Osteoblast (primary cell): ENCODE measurements at regions not wholly inside any gene's neighbourhood (a gene's known extent, or its start where the extent isn't known, plus 50 kb on each side); places are given as distances from the start of the nearest gene placed in this dataset.

ENCODE experiments used
- DNase-seq: peaks from one replicate; pipeline ENCODE4 v3.0.0; 2011; ENCODE audit warnings: low spot score, mixed read lengths; ENCODE audit not compliant: insufficient read length; ENCODE audit errors: missing footprints
- H2AFZ ChIP-seq: 2 replicates; pipeline ENCODE4 v1.6.0; 2011; ENCODE audit warnings: mild to moderate bottlenecking, low read length
- H3K27ac ChIP-seq: 2 replicates; pipeline ENCODE4 v1.5.1; 2011; ENCODE audit warnings: mild to moderate bottlenecking, low read depth, low read length, moderate library complexity
- H3K27me3 ChIP-seq: 2 replicates; pipeline ENCODE4 v1.6.0; 2012; ENCODE audit warnings: mild to moderate bottlenecking, control low read depth, inconsistent platforms, low read length, moderate library complexity; ENCODE audit not compliant: insufficient read depth
- H3K36me3 ChIP-seq: 2 replicates; pipeline ENCODE4 v1.5.1; 2011; ENCODE audit warnings: mild to moderate bottlenecking, low read length, control low read depth, moderate library complexity; ENCODE audit not compliant: insufficient read depth
- H3K4me1 ChIP-seq: 2 replicates; pipeline ENCODE4 v1.5.1; 2011; ENCODE audit warnings: mild to moderate bottlenecking, low read length, control low read depth, moderate library complexity; ENCODE audit not compliant: insufficient read depth
- H3K4me2 ChIP-seq: 2 replicates; pipeline ENCODE4 v1.6.0; 2011; ENCODE audit warnings: mild to moderate bottlenecking, low read length; ENCODE audit not compliant: insufficient read depth
- H3K4me3 ChIP-seq: fragments of 200-600 bp; sonication (generic); 3 replicates; pipeline ENCODE4 v1.5.1; 2012; ENCODE audit warnings: mild to moderate bottlenecking, low read length, inconsistent platforms; ENCODE audit not compliant: insufficient read depth
- H3K79me2 ChIP-seq: 2 replicates; pipeline ENCODE4 v1.6.0; 2012; ENCODE audit warnings: mild to moderate bottlenecking, low read length, control low read depth, inconsistent platforms; ENCODE audit not compliant: insufficient read depth
- H3K9me3 ChIP-seq: 2 replicates; pipeline ENCODE4 v1.5.1; 2011; ENCODE audit warnings: low read depth, low read length, control low read depth
- H4K20me1 ChIP-seq: 2 replicates; pipeline ENCODE4 v1.6.0; 2012; ENCODE audit warnings: mild to moderate bottlenecking, low read length, control low read depth; ENCODE audit not compliant: insufficient read depth
- TF ChIP-seq, protein P1 (sequence below): IDR thresholded peaks from 2 replicates; pipeline ENCODE4 v1.5.1; 2011; ENCODE audit warnings: mild to moderate bottlenecking, low read depth, low read length, moderate library complexity; ENCODE audit errors: extremely low read depth

DNA sequence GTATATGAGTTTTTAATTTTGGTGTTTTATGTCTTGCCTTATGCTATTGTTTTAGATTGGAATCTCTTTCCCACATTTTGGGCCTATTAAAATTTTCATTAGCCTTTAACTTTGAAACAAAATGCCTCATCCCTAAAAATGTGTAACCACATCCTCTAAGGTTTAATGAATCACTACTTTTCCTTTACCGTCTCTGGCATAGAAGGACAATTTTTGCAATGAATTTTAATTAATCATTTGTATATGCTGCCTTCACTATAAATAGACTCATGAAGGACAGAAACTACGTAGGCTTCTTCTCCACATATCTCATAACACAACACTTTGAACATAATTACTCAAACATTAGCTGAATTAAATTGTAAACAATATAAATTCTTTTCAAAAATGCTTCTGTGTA lies 421.5 kb downstream of the NLGN4X start:
- Histone ChIP-seq H3K4me3 (no peak overlapping the region), H3K27me3 (no peaks in the 10 kb centered on the region), H4K20me1 (no peaks in the 10 kb centered on the region), H3K36me3 (no peaks in the 10 kb centered on the region), H3K4me2 (no peak overlapping the region), H2AFZ (no peak overlapping the region), H3K79me2 (no peaks in the 10 kb centered on the region), H3K9me3 (peaks cover 2% of the 10 kb centered on the region), H3K27ac (no peak overlapping the region), H3K4me1 (no peaks in the 10 kb centered on the region)
- TF ChIP-seq, protein P1, sequence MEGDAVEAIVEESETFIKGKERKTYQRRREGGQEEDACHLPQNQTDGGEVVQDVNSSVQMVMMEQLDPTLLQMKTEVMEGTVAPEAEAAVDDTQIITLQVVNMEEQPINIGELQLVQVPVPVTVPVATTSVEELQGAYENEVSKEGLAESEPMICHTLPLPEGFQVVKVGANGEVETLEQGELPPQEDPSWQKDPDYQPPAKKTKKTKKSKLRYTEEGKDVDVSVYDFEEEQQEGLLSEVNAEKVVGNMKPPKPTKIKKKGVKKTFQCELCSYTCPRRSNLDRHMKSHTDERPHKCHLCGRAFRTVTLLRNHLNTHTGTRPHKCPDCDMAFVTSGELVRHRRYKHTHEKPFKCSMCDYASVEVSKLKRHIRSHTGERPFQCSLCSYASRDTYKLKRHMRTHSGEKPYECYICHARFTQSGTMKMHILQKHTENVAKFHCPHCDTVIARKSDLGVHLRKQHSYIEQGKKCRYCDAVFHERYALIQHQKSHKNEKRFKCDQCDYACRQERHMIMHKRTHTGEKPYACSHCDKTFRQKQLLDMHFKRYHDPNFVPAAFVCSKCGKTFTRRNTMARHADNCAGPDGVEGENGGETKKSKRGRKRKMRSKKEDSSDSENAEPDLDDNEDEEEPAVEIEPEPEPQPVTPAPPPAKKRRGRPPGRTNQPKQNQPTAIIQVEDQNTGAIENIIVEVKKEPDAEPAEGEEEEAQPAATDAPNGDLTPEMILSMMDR = no peak
- DNase-seq = no peak

- H3K36me3 ChIP-seq = no peaks in the 10 kb centered on the region
- no peak overlapping the region for H2AFZ ChIP-seq
- H3K27ac ChIP-seq = no peak overlapping the region
- no peaks in the 10 kb centered on the region for H3K4me1 ChIP-seq
- H3K27me3 ChIP-seq = no peaks in the 10 kb centered on the region
- H3K79me2 ChIP-seq = no peaks in the 10 kb centered on the region
- no peaks in the 10 kb centered on the region for H4K20me1 ChIP-seq
- no peaks in the 10 kb centered on the region for H3K9me3 ChIP-seq
- TF ChIP-seq, protein P1 = no peak
- H3K4me2 ChIP-seq = no peak overlapping the region
- DNase-seq = no peak
- H3K4me3 ChIP-seq = no peak overlapping the region
Observed at GRCh38 chrX:5802391-5802790, 426.3 kb downstream of the NLGN4X start.

DNA sequence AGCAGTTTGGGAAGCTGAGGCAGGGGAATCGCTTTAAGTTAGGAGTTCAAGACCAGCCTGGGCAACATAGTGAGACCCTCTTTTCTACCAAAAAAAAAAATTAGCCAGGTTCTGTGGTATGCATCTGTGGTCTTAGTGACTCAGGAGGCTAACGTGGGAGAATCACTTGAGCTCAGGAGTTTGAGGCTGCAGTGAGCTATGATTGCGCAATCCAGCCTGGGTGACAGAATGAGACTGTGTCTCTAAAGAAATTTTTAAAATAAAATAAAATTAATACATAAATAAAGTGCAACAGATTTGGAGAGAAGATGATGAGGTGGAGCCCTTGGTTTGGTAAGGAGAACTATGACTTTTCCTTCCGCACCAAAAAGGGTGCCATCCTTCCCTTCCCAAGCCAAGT lies 436.9 kb downstream of the NLGN4X start:
- TF ChIP-seq, protein P1 = no peak
- Histone ChIP-seq H3K27ac (no peak overlapping the region), H2AFZ (no peak overlapping the region), H4K20me1 (no peaks in the 10 kb centered on the region), H3K4me2 (no peak overlapping the region), H3K4me3 (no peak overlapping the region), H3K36me3 (no peaks in the 10 kb centered on the region), H3K4me1 (no peaks in the 10 kb centered on the region), H3K9me3 (no peaks in the 10 kb centered on the region), H3K79me2 (no peaks in the 10 kb centered on the region), H3K27me3 (no peaks in the 10 kb centered on the region)
- no peak for DNase-seq

DNA sequence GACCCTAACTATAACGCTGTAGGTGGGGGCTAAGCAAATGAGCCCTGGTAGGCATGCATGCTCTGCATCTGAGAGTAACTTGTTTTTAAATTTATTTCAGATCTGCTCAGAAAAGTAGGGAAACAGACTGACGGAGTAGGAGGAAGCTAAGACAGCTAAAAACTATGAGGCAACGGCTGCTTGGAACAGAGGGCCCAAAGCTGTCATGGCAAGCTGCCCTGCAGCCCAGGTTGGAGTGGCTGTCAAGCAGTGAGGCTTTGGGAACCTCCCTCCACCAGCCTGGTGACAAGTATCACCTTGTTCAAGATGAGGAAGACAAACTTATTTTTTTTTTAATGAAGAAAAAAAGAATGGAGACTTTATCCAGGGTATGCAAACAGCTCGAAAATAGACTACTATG lies 439.8 kb downstream of the NLGN4X start:
- H2AFZ ChIP-seq = no peak overlapping the region
- no peak for DNase-seq
- H3K4me1 ChIP-seq = no peaks in the 10 kb centered on the region
- no peak overlapping the region for H3K4me3 ChIP-seq
- no peaks in the 10 kb centered on the region for H3K36me3 ChIP-seq
- H3K27me3 ChIP-seq = no peaks in the 10 kb centered on the region
- no peaks in the 10 kb centered on the region for H3K9me3 ChIP-seq
- no peaks in the 10 kb centered on the region for H4K20me1 ChIP-seq
- no peak overlapping the region for H3K27ac ChIP-seq
- H3K4me2 ChIP-seq = no peak overlapping the region
- no peaks in the 10 kb centered on the region for H3K79me2 ChIP-seq
- TF ChIP-seq, protein P1 = no peak
